ENCODE measurements at regions not wholly inside any gene's neighbourhood (a gene's known extent, or its start where the extent isn't known, plus 50 kb on each side); places are given as distances from the start of the nearest gene placed in this dataset.
A peak's percentile ranks its signal among the peaks of the same experiment; 100 is the strongest.

GRCh38 chr13:39266426-39266825, 228.2 kb downstream of the NHLRC3 start:
- TF ChIP-seq CTCF (IDR thresholded peaks at IDR 0.05; ENCODE audit: insufficient read depth, missing control alignments): no peak
- DNase-seq (ENCODE audit: insufficient read length, low spot score) (no peak), FAIRE-seq (no peak)

DNA sequence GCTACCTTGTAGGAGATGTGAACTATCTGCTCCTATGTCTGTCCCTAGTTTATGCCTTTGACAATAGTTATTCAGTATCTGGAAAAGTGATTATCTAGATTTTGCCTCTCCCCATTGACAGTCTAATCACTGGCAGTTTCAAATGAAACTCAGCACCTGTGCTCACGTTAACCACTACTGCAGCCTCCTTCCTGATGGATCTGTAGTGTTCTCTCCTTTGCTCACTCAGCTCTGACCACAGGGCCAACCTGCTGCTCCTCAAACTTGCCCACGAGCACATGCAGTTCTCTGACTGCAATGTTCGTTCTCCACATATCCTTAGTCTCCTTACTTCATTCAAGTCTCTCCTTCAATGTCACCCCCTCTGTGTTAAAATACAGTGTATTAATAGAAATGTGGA, 230.1 kb downstream of the NHLRC3 start:
- DNase-seq (ENCODE audit: insufficient read length, low spot score) (no peak), FAIRE-seq (no peak)
- TF ChIP-seq CTCF (IDR thresholded peaks at IDR 0.05; ENCODE audit: insufficient read depth, missing control alignments): no peak

DNA sequence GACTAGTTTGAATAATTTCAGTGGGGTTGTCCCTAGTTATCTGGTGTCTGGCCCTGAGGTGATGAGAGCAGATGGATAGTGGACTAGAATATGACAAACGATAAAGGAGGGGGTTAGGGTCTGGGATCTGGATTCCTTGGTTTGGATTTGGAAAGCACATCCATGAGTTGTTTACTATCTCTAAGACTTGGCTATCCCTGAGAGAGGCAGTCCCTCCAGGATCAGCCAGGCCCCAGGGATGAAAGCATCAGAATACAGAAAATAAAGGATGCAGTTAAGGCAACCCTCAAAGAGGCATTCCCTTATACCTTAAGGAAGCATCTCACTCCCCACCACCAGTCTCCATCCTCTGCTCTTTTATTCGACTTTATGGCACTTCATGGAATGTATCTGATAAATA, 230.7 kb downstream of the NHLRC3 start:
- FAIRE-seq: no peak
- DNase-seq (ENCODE audit: insufficient read length, low spot score): no peak
- no peak for TF ChIP-seq CTCF (IDR thresholded peaks at IDR 0.05; ENCODE audit: insufficient read depth, missing control alignments)

DNA sequence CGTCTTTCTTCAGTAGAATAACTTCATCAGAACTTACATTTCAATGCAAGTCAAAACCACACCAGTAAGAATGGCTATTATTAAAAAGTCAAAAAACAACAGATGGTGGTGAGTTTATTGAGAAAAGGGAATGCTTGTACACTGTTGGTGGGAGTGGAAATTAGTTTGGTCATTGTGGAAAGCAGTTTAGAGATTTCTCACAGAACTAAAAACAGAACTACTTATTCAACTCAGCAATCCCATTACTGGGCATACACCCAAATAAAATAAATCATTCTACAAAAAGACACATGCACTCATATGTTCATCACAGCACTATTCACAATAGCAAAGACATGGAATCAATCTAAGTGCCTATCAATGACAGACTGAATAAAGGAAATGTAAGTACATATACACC, 231.2 kb downstream of the NHLRC3 start:
- DNase-seq (ENCODE audit: insufficient read length, low spot score) (no peak), FAIRE-seq (no peak)
- TF ChIP-seq CTCF (IDR thresholded peaks at IDR 0.05; ENCODE audit: insufficient read depth, missing control alignments): no peak

DNA sequence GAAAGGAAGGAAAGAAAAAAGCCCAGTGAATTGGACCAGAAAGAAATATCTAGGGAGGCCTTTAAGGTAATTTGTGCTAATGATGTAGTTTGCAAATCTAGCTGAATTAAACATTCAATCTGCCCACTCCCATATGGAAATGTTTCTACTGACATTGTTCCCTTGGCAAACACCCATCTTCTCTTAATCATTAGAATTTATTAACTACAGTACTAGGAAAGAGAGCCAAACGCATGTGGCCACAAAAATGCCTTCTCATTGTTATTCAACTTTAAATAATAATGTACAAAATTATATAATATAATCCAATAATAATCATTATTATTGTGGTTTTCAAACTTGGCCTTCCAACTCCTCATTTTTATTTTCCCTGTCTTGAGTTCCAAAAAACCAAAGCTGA, 234.7 kb downstream of the NHLRC3 start:
- FAIRE-seq: no peak
- DNase-seq (ENCODE audit: insufficient read length, low spot score): no peak
- no peak for TF ChIP-seq CTCF (IDR thresholded peaks at IDR 0.05; ENCODE audit: insufficient read depth, missing control alignments)

- FAIRE-seq: no peak
- peak; percentile 20 for TF ChIP-seq CTCF (IDR thresholded peaks at IDR 0.05; ENCODE audit: insufficient read depth, missing control alignments)
- no peak for DNase-seq (ENCODE audit: insufficient read length, low spot score)
These were observed 235.9 kb downstream of the NHLRC3 start for GRCh38 chr13:39273953-39274738.

DNA sequence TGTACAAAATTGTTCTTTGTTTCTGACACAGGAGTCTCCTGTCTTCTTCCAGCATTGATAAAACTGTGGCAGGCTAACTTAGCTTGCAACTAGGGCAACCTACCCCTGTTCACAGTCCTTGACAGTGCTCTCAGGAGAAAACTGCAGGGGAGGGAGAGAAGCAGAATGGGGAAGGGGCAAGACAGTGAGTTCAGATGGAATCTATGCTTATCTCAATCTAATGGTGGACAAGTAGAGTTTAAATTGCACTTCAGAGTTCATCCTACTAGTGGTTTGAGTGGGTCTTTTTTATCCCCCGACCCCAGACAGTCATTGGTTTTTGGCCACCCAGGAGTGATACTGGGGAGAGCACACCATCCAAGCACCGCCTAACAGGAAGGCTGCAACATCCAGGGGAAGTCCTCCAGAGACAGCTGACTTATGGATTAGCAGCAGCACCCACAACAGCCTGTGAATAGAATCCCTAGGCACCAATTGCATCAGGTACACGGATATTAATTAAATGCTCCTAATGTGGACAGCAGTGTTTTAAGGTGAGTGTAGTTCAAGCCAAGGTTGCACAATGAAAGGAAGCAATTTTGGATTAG, 236.6 kb downstream of the NHLRC3 start:
- no peak for TF ChIP-seq CTCF (IDR thresholded peaks at IDR 0.05; ENCODE audit: insufficient read depth, missing control alignments)
- DNase-seq (ENCODE audit: insufficient read length, low spot score): no peak
- FAIRE-seq: no peak

Measured in D721Med (cell line).